ENCODE measurements at regions not wholly inside any gene's neighbourhood (a gene's known extent, or its start where the extent isn't known, plus 50 kb on each side); places are given as distances from the start of the nearest gene placed in this dataset.

DNA sequence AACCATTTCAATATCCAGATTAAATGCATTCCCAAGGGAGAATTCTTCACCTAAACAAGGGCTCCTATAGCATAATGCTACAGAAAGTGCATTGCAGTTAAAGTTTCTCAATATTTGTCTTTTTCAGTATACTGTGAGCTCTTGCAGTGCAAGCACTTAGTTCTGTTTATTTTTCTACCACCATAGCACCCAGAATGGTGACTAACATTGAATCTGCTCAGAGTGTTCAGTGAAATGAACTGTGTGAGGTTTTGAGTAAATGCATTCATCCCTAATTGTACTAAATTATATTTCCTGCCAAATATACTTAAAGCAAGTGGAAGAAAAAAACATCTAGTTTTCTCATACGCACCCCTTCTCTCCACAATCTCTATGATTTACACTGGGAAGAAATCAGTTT, 383.9 kb downstream of the PCDH7 start:
- H3K27me3 ChIP-seq (ENCODE audit: insufficient read depth, low read length, poor library complexity, severe bottlenecking) = no peaks in the 10 kb centered on the region
- H3F3A ChIP-seq (ENCODE audit: low read depth) = no peaks in the 10 kb centered on the region
- H4K20me1 ChIP-seq (ENCODE audit: insufficient read depth, low read length, poor library complexity, severe bottlenecking) = no peaks in the 10 kb centered on the region
- no peaks in the 10 kb centered on the region for H3K9me2 ChIP-seq (replicated peaks; ENCODE audit: low read depth, low read length)
- H3K4me3 ChIP-seq (ENCODE audit: low read length, poor library complexity, severe bottlenecking) = no peak overlapping the region
- no peak overlapping the region for H3K9ac ChIP-seq (ENCODE audit: low read depth, low read length, poor library complexity, severe bottlenecking)
- H2AFZ ChIP-seq (ENCODE audit: low read length) = no peak overlapping the region
- no peaks in the 10 kb centered on the region for H3K9me3 ChIP-seq (ENCODE audit: insufficient read depth, low read depth, low read length)
- H3K4me2 ChIP-seq (ENCODE audit: low read depth, low read length, poor library complexity, severe bottlenecking) = no peak overlapping the region
- H3K4me1 ChIP-seq (ENCODE audit: insufficient read depth, low read length, poor library complexity, severe bottlenecking) = no peaks in the 10 kb centered on the region
- no peaks in the 10 kb centered on the region for H3K36me3 ChIP-seq (ENCODE audit: insufficient read depth, low read length)
- no peaks in the 10 kb centered on the region for H3K79me2 ChIP-seq (ENCODE audit: insufficient read depth, low read length)
- TF ChIP-seq EZH2phosphoT487 (IDR thresholded peaks at IDR 0.05; ENCODE audit: borderline replicate concordance) = no peak
- TF ChIP-seq, protein P1, sequence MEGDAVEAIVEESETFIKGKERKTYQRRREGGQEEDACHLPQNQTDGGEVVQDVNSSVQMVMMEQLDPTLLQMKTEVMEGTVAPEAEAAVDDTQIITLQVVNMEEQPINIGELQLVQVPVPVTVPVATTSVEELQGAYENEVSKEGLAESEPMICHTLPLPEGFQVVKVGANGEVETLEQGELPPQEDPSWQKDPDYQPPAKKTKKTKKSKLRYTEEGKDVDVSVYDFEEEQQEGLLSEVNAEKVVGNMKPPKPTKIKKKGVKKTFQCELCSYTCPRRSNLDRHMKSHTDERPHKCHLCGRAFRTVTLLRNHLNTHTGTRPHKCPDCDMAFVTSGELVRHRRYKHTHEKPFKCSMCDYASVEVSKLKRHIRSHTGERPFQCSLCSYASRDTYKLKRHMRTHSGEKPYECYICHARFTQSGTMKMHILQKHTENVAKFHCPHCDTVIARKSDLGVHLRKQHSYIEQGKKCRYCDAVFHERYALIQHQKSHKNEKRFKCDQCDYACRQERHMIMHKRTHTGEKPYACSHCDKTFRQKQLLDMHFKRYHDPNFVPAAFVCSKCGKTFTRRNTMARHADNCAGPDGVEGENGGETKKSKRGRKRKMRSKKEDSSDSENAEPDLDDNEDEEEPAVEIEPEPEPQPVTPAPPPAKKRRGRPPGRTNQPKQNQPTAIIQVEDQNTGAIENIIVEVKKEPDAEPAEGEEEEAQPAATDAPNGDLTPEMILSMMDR (conservative IDR thresholded peaks at IDR 0.05; ENCODE audit: low read length) = no peak

DNA sequence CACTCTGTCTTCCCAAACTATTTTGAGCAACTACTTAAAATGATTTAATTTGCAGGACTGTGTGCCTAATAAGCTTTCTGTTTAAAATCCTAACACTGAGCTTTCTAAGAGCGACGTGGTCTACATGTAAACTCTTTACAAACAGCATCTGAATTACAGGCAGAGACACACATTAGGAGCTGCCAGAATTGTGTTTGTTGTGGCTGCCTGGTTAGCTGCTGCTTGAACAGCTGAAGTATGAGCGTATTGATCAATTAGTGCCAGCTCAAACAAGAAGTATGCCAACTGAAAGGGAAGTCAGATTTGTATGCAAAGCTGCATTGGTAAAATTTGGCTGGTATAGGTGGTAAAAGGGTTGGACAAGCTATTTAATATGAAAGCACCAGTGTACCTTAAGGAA, 384.4 kb downstream of the PCDH7 start:
- Histone ChIP-seq H3K9me2 (replicated peaks; ENCODE audit: low read depth, low read length) (no peaks in the 10 kb centered on the region), H3K79me2 (ENCODE audit: insufficient read depth, low read length) (no peaks in the 10 kb centered on the region), H3K9ac (ENCODE audit: low read depth, low read length, poor library complexity, severe bottlenecking) (no peak overlapping the region), H3K4me2 (ENCODE audit: low read depth, low read length, poor library complexity, severe bottlenecking) (no peak overlapping the region), H3F3A (ENCODE audit: low read depth) (no peaks in the 10 kb centered on the region), H3K4me1 (ENCODE audit: insufficient read depth, low read length, poor library complexity, severe bottlenecking) (no peaks in the 10 kb centered on the region), H3K9me3 (ENCODE audit: insufficient read depth, low read depth, low read length) (no peaks in the 10 kb centered on the region), H3K4me3 (ENCODE audit: low read length, poor library complexity, severe bottlenecking) (no peak overlapping the region), H2AFZ (ENCODE audit: low read length) (no peak overlapping the region), H3K27me3 (ENCODE audit: insufficient read depth, low read length, poor library complexity, severe bottlenecking) (no peaks in the 10 kb centered on the region), H4K20me1 (ENCODE audit: insufficient read depth, low read length, poor library complexity, severe bottlenecking) (no peaks in the 10 kb centered on the region), H3K36me3 (ENCODE audit: insufficient read depth, low read length) (no peaks in the 10 kb centered on the region)
- no peak for TF ChIP-seq EZH2phosphoT487 (IDR thresholded peaks at IDR 0.05; ENCODE audit: borderline replicate concordance)
- TF ChIP-seq, protein P1 (conservative IDR thresholded peaks at IDR 0.05; ENCODE audit: low read length) = no peak

DNA sequence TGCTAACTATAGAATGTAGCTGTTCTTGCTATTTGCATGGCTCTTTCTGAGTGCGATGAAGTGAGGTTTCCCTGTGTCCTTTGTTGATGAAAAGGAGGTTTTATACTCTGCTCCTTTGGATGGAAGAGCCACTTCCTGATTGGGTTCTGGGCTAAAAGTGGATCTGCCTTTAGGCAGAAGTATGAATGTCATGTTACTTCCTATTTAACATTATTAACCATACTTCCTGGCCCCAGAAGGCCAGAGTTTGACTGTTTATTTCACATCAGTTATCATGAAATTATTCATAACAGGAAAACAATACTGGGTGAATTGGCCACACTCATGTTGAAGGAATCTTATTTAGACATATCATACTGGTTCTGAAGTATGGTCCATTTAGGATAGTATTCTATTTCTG, 386.2 kb downstream of the PCDH7 start:
- no peaks in the 10 kb centered on the region for H3K9me3 ChIP-seq (ENCODE audit: insufficient read depth, low read depth, low read length)
- no peaks in the 10 kb centered on the region for H3K27me3 ChIP-seq (ENCODE audit: insufficient read depth, low read length, poor library complexity, severe bottlenecking)
- H3K9ac ChIP-seq (ENCODE audit: low read depth, low read length, poor library complexity, severe bottlenecking) = no peak overlapping the region
- no peak overlapping the region for H3K4me2 ChIP-seq (ENCODE audit: low read depth, low read length, poor library complexity, severe bottlenecking)
- no peaks in the 10 kb centered on the region for H3K79me2 ChIP-seq (ENCODE audit: insufficient read depth, low read length)
- no peaks in the 10 kb centered on the region for H3K4me1 ChIP-seq (ENCODE audit: insufficient read depth, low read length, poor library complexity, severe bottlenecking)
- H3K36me3 ChIP-seq (ENCODE audit: insufficient read depth, low read length) = no peaks in the 10 kb centered on the region
- H3F3A ChIP-seq (ENCODE audit: low read depth) = no peaks in the 10 kb centered on the region
- TF ChIP-seq, protein P1 (conservative IDR thresholded peaks at IDR 0.05; ENCODE audit: low read length) = no peak
- no peak for TF ChIP-seq EZH2phosphoT487 (IDR thresholded peaks at IDR 0.05; ENCODE audit: borderline replicate concordance)
- no peak overlapping the region for H2AFZ ChIP-seq (ENCODE audit: low read length)
- no peak overlapping the region for H3K4me3 ChIP-seq (ENCODE audit: low read length, poor library complexity, severe bottlenecking)
- H3K9me2 ChIP-seq (replicated peaks; ENCODE audit: low read depth, low read length) = no peaks in the 10 kb centered on the region
- no peaks in the 10 kb centered on the region for H4K20me1 ChIP-seq (ENCODE audit: insufficient read depth, low read length, poor library complexity, severe bottlenecking)

Data from Loucy (cell line).